ENCODE measurements at regions not wholly inside any gene's neighbourhood (a gene's known extent, or its start where the extent isn't known, plus 50 kb on each side); places are given as distances from the start of the nearest gene placed in this dataset.

DNA sequence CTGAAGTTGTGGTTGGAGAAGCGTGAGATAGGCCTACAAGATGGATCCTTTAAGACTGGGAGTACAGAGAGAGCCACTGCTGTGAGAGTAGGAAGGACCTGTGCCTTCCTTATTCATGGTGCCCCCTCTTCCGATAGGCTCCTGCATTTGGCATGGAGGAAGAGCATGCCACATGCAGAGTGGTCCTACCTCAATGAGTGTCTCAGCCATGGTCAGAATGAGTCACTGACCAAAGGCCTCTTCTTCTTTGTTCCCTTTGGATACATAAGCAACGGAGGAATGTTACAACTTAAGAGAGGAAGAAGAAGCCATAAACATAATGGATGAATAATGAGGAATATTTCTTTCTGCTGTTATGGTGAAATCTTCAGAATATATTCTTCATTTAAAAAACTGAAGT, 681.2 kb upstream of the GRM7 start:
- Histone ChIP-seq H3K4me3 (ENCODE audit: low read depth, low read length) (no peak overlapping the region), H3K9me3 (ENCODE audit: severe bottlenecking) (no peaks in the 10 kb centered on the region), H3K27ac (no peak overlapping the region), H3K27me3 (ENCODE audit: insufficient read depth, low read depth, severe bottlenecking) (peaks cover 10% of the 10 kb centered on the region), H3K36me3 (no peaks in the 10 kb centered on the region)
- TF ChIP-seq, protein P1, sequence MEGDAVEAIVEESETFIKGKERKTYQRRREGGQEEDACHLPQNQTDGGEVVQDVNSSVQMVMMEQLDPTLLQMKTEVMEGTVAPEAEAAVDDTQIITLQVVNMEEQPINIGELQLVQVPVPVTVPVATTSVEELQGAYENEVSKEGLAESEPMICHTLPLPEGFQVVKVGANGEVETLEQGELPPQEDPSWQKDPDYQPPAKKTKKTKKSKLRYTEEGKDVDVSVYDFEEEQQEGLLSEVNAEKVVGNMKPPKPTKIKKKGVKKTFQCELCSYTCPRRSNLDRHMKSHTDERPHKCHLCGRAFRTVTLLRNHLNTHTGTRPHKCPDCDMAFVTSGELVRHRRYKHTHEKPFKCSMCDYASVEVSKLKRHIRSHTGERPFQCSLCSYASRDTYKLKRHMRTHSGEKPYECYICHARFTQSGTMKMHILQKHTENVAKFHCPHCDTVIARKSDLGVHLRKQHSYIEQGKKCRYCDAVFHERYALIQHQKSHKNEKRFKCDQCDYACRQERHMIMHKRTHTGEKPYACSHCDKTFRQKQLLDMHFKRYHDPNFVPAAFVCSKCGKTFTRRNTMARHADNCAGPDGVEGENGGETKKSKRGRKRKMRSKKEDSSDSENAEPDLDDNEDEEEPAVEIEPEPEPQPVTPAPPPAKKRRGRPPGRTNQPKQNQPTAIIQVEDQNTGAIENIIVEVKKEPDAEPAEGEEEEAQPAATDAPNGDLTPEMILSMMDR (IDR thresholded peaks at IDR 0.05; ENCODE audit: low read depth, low read length): no peak
- no peak for DNase-seq

DNA sequence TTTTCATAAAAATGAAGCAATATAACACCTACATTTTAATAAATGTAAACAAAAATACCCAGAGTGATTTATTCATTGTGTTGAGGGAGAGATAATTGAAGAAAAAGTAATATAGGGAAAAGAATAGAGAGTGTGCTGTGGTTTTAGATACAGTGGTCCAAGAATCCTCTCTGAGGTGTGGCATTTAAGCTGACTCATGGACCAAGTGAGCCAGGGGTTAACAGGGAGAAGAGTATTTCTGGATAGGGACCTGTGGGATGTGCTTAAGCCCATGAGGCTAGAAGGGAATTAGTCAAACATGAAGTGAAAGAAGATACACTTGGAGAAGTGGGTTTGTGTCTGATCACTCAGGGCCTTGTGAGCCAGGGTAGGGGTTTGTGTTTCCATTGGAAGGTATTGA, 680.7 kb upstream of the GRM7 start:
- TF ChIP-seq, protein P1 (IDR thresholded peaks at IDR 0.05; ENCODE audit: low read depth, low read length): no peak
- no peaks in the 10 kb centered on the region for H3K9me3 ChIP-seq (ENCODE audit: severe bottlenecking)

DNA sequence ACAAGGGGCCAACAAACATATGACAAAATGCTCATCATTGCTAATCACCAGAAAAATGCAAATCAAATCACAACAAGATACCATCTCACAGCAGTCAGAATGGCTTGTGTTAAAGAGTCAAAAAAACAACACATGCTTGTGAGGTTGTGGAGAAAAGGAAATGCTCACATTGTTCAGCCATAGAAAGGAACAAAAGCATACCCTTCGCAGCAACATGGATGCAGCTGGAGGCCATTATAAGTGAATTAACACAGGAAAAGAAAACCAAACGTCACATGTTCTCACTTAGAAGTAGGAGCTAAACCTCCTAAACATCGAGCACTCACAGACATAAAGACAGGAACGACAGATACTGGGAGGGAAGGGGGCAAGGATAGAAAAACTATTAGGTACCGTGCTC, 678.4 kb upstream of the GRM7 start:
- H3K9me3 ChIP-seq (ENCODE audit: severe bottlenecking): no peaks in the 10 kb centered on the region
- H3K36me3 ChIP-seq: no peaks in the 10 kb centered on the region
- TF ChIP-seq, protein P1 (IDR thresholded peaks at IDR 0.05; ENCODE audit: low read depth, low read length): no peak
- no peak overlapping the region for H3K27ac ChIP-seq
- DNase-seq: no peak
- H3K27me3 ChIP-seq (ENCODE audit: insufficient read depth, low read depth, severe bottlenecking): peaks cover 13% of the 10 kb centered on the region
- no peak overlapping the region for H3K4me3 ChIP-seq (ENCODE audit: low read depth, low read length)

More for the DNA sequence above, 680.7 kb upstream of the GRM7 start:
- H3K36me3 ChIP-seq: no peaks in the 10 kb centered on the region
- H3K4me3 ChIP-seq (ENCODE audit: low read depth, low read length): no peak overlapping the region
- no peak for DNase-seq
- H3K27ac ChIP-seq: no peak overlapping the region
- peaks cover 10% of the 10 kb centered on the region for H3K27me3 ChIP-seq (ENCODE audit: insufficient read depth, low read depth, severe bottlenecking)

DNA sequence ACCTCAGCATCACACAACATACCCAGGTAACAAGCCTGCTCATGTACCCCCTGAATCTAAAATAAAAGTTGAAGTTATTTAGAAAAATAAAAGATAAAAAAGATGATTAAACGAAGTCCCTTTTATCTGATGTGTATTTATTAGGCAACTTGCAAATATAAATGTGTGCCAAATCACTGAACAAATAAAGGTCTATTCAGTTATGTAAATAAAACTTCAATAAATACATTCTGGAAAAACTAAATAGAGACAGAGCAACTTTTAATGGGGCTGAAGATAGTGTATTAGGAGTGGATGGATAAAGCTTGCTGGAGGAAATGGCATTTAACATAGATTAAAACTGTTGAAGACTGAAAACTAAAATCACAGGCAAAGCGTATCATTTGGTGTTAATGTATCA, 678.0 kb upstream of the GRM7 start:
- no peaks in the 10 kb centered on the region for H3K36me3 ChIP-seq
- no peak overlapping the region for H3K27ac ChIP-seq
- no peaks in the 10 kb centered on the region for H3K9me3 ChIP-seq (ENCODE audit: severe bottlenecking)
- TF ChIP-seq, protein P1 (IDR thresholded peaks at IDR 0.05; ENCODE audit: low read depth, low read length): no peak
- DNase-seq: no peak
- no peak overlapping the region for H3K4me3 ChIP-seq (ENCODE audit: low read depth, low read length)
- peaks cover 16% of the 10 kb centered on the region for H3K27me3 ChIP-seq (ENCODE audit: insufficient read depth, low read depth, severe bottlenecking)

DNA sequence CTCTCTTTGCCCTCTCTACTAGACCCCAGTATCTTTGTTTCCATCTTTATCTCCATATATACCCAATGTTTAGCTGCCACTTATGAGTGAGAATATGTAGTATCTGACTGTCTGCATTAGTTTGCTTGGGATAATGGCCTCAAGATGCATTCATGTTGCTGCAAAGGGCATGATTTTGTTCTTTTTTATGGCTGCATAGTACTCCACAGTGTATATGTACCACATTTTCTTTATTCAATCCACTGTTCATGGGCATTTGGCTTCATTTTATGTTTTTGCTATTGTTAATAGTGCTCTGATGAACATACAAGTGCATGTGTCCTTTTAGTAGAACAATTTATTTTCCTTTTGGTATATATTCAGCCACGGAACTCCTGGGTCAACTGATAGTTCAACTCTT, 671.5 kb upstream of the GRM7 start:
- no peak overlapping the region for H3K4me3 ChIP-seq (ENCODE audit: low read depth, low read length)
- no peak for DNase-seq
- H3K9me3 ChIP-seq (ENCODE audit: severe bottlenecking): no peaks in the 10 kb centered on the region
- H3K27ac ChIP-seq: no peak overlapping the region
- TF ChIP-seq, protein P1 (IDR thresholded peaks at IDR 0.05; ENCODE audit: low read depth, low read length): no peak
- peaks cover 9% of the 10 kb centered on the region for H3K27me3 ChIP-seq (ENCODE audit: insufficient read depth, low read depth, severe bottlenecking)
- H3K36me3 ChIP-seq: no peaks in the 10 kb centered on the region

DNA sequence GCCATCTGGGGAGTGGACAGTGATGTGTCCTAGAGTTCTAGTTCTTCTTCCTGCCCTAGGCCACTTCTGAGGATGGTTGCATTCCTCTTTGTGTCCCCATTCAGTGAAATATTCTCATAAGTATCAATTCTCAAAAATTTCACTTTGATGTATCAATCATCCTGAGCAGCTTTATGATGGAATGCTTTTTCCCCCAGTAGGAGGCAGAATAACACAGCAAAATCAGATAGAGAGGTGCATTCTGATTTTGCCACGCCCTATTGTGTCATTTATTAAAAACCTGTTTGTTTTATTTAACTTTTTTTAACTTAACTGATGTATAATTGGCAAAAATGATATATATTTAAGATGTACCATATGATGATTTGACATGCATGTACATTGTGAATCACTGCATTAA, 656.0 kb upstream of the GRM7 start:
- Histone ChIP-seq H3K27me3 (ENCODE audit: insufficient read depth, low read depth, severe bottlenecking) (peaks cover 7% of the 10 kb centered on the region), H3K36me3 (no peaks in the 10 kb centered on the region), H3K9me3 (ENCODE audit: severe bottlenecking) (no peaks in the 10 kb centered on the region), H3K4me3 (ENCODE audit: low read depth, low read length) (no peak overlapping the region), H3K27ac (no peak overlapping the region)
- no peak for DNase-seq
- TF ChIP-seq, protein P1 (IDR thresholded peaks at IDR 0.05; ENCODE audit: low read depth, low read length): no peak

Data from WERI-Rb-1 (cell line).